ENCODE measurements at regions not wholly inside any gene's neighbourhood (a gene's known extent, or its start where the extent isn't known, plus 50 kb on each side); places are given as distances from the start of the nearest gene placed in this dataset.

- no CpG with 5 or more reads among the region's 2 CpGs for WGBS (ENCODE audit: extremely low coverage, insufficient coverage, insufficient read length)
- H3K27me3 ChIP-seq (ENCODE audit: insufficient read depth, low read length) = no peaks in the 10 kb centered on the region
Observed at GRCh38 chr7:22594020-22594419, 94.0 kb upstream of the STEAP1B start.

GRCh38 chr7:22591271-22591670 is 91.3 kb upstream of the STEAP1B start:
- Histone ChIP-seq H3K9me3 (ENCODE audit: insufficient read depth, low read depth, low read length) (no peaks in the 10 kb centered on the region), H3K79me2 (ENCODE audit: control insufficient read depth, insufficient read depth, low read length, poor library complexity) (no peaks in the 10 kb centered on the region), H2BK12ac (ENCODE audit: low read length) (no peak overlapping the region), H3K79me1 (ENCODE audit: low read length) (no peaks in the 10 kb centered on the region), H3K4ac (ENCODE audit: low read depth, low read length) (no peak overlapping the region), H2BK120ac (ENCODE audit: insufficient read depth, low read length, poor library complexity) (no peak overlapping the region), H3K23ac (ENCODE audit: low read length) (no peak overlapping the region), H3K27ac (ENCODE audit: low read depth, low read length) (no peak overlapping the region), H3K36me3 (ENCODE audit: control insufficient read depth in 1 of 2, insufficient read depth in 2 of 2, low read length in 2 of 2) (no peaks in the 10 kb centered on the region), H4K8ac (ENCODE audit: low read depth, low read length) (no peak overlapping the region), H3K4me1 (ENCODE audit: control insufficient read depth in 1 of 2, insufficient read depth in 2 of 2, low read length in 2 of 2) (peaks cover 4% of the 10 kb centered on the region in 2 experiments), H3K18ac (ENCODE audit: low read length) (no peak overlapping the region), H2AFZ (ENCODE audit: insufficient read depth, low read length, poor library complexity) (no peak overlapping the region), H3K4me2 (ENCODE audit: low read length) (no peak overlapping the region), H2AK5ac (ENCODE audit: low read length) (no peak overlapping the region), H2BK5ac (ENCODE audit: low read depth, low read length, poor library complexity) (no peak overlapping the region), H3K14ac (ENCODE audit: low read length) (no peak overlapping the region), H4K12ac (ENCODE audit: low read depth, low read length) (no peak overlapping the region), H3K27me3 (ENCODE audit: insufficient read depth, low read length) (no peaks in the 10 kb centered on the region), H3K4me3 (ENCODE audit: low read depth, low read length) (no peak overlapping the region), H4K91ac (ENCODE audit: low read depth, low read length) (no peak overlapping the region), H3K9ac (ENCODE audit: low read length) (no peak overlapping the region)
- peak in 1 of 2 donors; percentile 53 for DNase-seq
- no CpG with 5 or more reads among the region's 2 CpGs for WGBS (ENCODE audit: extremely low coverage, insufficient coverage, insufficient read length)

More at GRCh38 chr7:22594020-22594419, 94.0 kb upstream of the STEAP1B start:
- Histone ChIP-seq H3K23ac (ENCODE audit: low read length) (no peak overlapping the region), H3K36me3 (ENCODE audit: control insufficient read depth in 1 of 2, insufficient read depth in 2 of 2, low read length in 2 of 2) (no peaks in the 10 kb centered on the region), H3K79me1 (ENCODE audit: low read length) (no peaks in the 10 kb centered on the region), H3K14ac (ENCODE audit: low read length) (no peak overlapping the region), H3K27ac (ENCODE audit: low read depth, low read length) (no peak overlapping the region), H3K18ac (ENCODE audit: low read length) (no peak overlapping the region), H3K4me2 (ENCODE audit: low read length) (no peak overlapping the region), H3K4me3 (ENCODE audit: low read depth, low read length) (no peak overlapping the region), H3K4me1 (ENCODE audit: control insufficient read depth in 1 of 2, insufficient read depth in 2 of 2, low read length in 2 of 2) (no peaks in the 10 kb centered on the region), H2BK12ac (ENCODE audit: low read length) (no peak overlapping the region), H2AFZ (ENCODE audit: insufficient read depth, low read length, poor library complexity) (no peak overlapping the region), H2BK120ac (ENCODE audit: insufficient read depth, low read length, poor library complexity) (no peak overlapping the region), H4K12ac (ENCODE audit: low read depth, low read length) (no peak overlapping the region), H4K91ac (ENCODE audit: low read depth, low read length) (no peak overlapping the region), H3K79me2 (ENCODE audit: control insufficient read depth, insufficient read depth, low read length, poor library complexity) (no peaks in the 10 kb centered on the region), H3K4ac (ENCODE audit: low read depth, low read length) (no peak overlapping the region), H2BK5ac (ENCODE audit: low read depth, low read length, poor library complexity) (no peak overlapping the region), H2AK5ac (ENCODE audit: low read length) (no peak overlapping the region), H3K9ac (ENCODE audit: low read length) (no peak overlapping the region), H3K9me3 (ENCODE audit: insufficient read depth, low read depth, low read length) (no peaks in the 10 kb centered on the region), H4K8ac (ENCODE audit: low read depth, low read length) (no peak overlapping the region)
- DNase-seq = no peak

GRCh38 chr7:22589641-22590201 is 89.7 kb upstream of the STEAP1B start:
- Histone ChIP-seq H3K4me1 (ENCODE audit: control insufficient read depth in 1 of 2, insufficient read depth in 2 of 2, low read length in 2 of 2) (peaks cover 5 to 6% of the 10 kb centered on the region in 2 experiments), H3K79me1 (ENCODE audit: low read length) (no peaks in the 10 kb centered on the region), H3K4ac (ENCODE audit: low read depth, low read length) (no peak overlapping the region), H4K12ac (ENCODE audit: low read depth, low read length) (no peak overlapping the region), H2AK5ac (ENCODE audit: low read length) (no peak overlapping the region), H2BK5ac (ENCODE audit: low read depth, low read length, poor library complexity) (no peak overlapping the region), H3K27me3 (ENCODE audit: insufficient read depth, low read length) (no peaks in the 10 kb centered on the region), H3K4me2 (ENCODE audit: low read length) (no peak overlapping the region), H3K9ac (ENCODE audit: low read length) (no peak overlapping the region), H3K36me3 (ENCODE audit: control insufficient read depth in 1 of 2, insufficient read depth in 2 of 2, low read length in 2 of 2) (no peaks in the 10 kb centered on the region), H3K79me2 (ENCODE audit: control insufficient read depth, insufficient read depth, low read length, poor library complexity) (no peaks in the 10 kb centered on the region), H2AFZ (ENCODE audit: insufficient read depth, low read length, poor library complexity) (no peak overlapping the region), H3K9me3 (ENCODE audit: insufficient read depth, low read depth, low read length) (no peaks in the 10 kb centered on the region), H3K27ac (ENCODE audit: low read depth, low read length) (no peak overlapping the region), H4K91ac (ENCODE audit: low read depth, low read length) (no peak overlapping the region), H4K8ac (ENCODE audit: low read depth, low read length) (no peak overlapping the region), H2BK12ac (ENCODE audit: low read length) (no peak overlapping the region), H2BK120ac (ENCODE audit: insufficient read depth, low read length, poor library complexity) (no peak overlapping the region), H3K4me3 (ENCODE audit: low read depth, low read length) (no peak overlapping the region), H3K18ac (ENCODE audit: low read length) (no peak overlapping the region), H3K23ac (ENCODE audit: low read length) (no peak overlapping the region), H3K14ac (ENCODE audit: low read length) (no peak overlapping the region)
- no peak for DNase-seq
- WGBS (ENCODE audit: extremely low coverage, insufficient coverage, insufficient read length) = no CpG with 5 or more reads among the region's 10 CpGs

- Histone ChIP-seq H4K8ac (ENCODE audit: low read depth, low read length) (no peak overlapping the region), H3K4me1 (ENCODE audit: control insufficient read depth in 1 of 2, insufficient read depth in 2 of 2, low read length in 2 of 2) (peaks cover 10 to 13% of the 10 kb centered on the region in 2 experiments), H2AFZ (ENCODE audit: insufficient read depth, low read length, poor library complexity) (no peak overlapping the region), H3K27me3 (ENCODE audit: insufficient read depth, low read length) (no peaks in the 10 kb centered on the region), H3K14ac (ENCODE audit: low read length) (no peak overlapping the region), H3K4ac (ENCODE audit: low read depth, low read length) (no peak overlapping the region), H3K4me3 (ENCODE audit: low read depth, low read length) (no peak overlapping the region), H2BK5ac (ENCODE audit: low read depth, low read length, poor library complexity) (no peak overlapping the region), H2AK5ac (ENCODE audit: low read length) (no peak overlapping the region), H3K9ac (ENCODE audit: low read length) (no peak overlapping the region), H2BK12ac (ENCODE audit: low read length) (no peak overlapping the region), H3K23ac (ENCODE audit: low read length) (no peak overlapping the region), H3K9me3 (ENCODE audit: insufficient read depth, low read depth, low read length) (no peaks in the 10 kb centered on the region), H4K91ac (ENCODE audit: low read depth, low read length) (no peak overlapping the region), H3K18ac (ENCODE audit: low read length) (no peak overlapping the region), H3K79me1 (ENCODE audit: low read length) (no peaks in the 10 kb centered on the region), H3K27ac (ENCODE audit: low read depth, low read length) (no peak overlapping the region), H3K36me3 (ENCODE audit: control insufficient read depth in 1 of 2, insufficient read depth in 2 of 2, low read length in 2 of 2) (no peaks in the 10 kb centered on the region), H4K12ac (ENCODE audit: low read depth, low read length) (no peak overlapping the region), H3K79me2 (ENCODE audit: control insufficient read depth, insufficient read depth, low read length, poor library complexity) (no peaks in the 10 kb centered on the region), H3K4me2 (ENCODE audit: low read length) (no peak overlapping the region), H2BK120ac (ENCODE audit: insufficient read depth, low read length, poor library complexity) (no peak overlapping the region)
- WGBS (ENCODE audit: extremely low coverage, insufficient coverage, insufficient read length) = no CpG with 5 or more reads among the region's 2 CpGs
- peak; percentile 24 to 65 for DNase-seq
Observed at GRCh38 chr7:22588351-22588750, 88.4 kb upstream of the STEAP1B start.

Data from trophoblast cell (in vitro differentiated cells and primary cell).